HG02884 (cell line): ENCODE measurements at regions not wholly inside any gene's neighbourhood (a gene's known extent, or its start where the extent isn't known, plus 50 kb on each side); places are given as distances from the start of the nearest gene placed in this dataset.
"Not testable (repeated sequence)": the region's sequence is repeated elsewhere in the genome, so short reads cannot be mapped to it uniquely, and the experiment has no call there.

ENCODE experiments used
- ATAC-seq: cut with Tn5 transposase; IDR thresholded peaks from one replicate; pipeline ENCODE4 v1.9.1; 2021; ENCODE audit warnings: mild to moderate bottlenecking, moderate library complexity; ENCODE audit not compliant: unreplicated experiment

DNA sequence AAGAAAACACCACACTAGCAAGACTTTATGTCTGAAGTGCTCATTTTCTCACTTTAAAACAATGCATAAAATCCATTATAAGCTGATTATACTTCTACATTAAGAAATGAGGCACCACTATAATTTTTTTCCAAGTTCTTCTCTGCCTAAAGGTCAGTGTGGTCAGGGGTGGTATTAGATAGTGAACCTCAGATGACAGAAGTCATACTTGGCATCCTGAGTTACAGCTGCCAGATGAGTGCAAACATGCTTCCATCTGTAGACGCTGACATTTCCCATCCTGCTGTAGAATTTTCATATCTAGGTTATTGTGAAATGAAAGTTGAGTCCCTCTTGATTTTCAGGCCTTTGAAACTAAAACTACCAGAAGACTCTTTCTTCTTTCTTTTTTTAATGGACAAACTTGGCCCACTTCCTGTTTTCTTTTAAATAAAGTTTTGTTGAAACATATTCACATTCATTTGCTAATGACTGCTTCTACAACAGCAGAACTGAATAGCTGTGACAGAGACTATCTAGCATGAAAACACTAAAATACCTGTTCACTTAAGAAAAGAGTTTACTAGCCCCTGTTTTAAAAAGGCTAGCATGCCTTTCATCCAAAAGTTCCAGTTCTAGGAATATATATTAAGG is 900.8 kb downstream of the XPNPEP1 start:
- no peak for ATAC-seq

GRCh38 chr10:109019001-109019424 is 904.3 kb downstream of the XPNPEP1 start:
- ATAC-seq: no peak

DNA sequence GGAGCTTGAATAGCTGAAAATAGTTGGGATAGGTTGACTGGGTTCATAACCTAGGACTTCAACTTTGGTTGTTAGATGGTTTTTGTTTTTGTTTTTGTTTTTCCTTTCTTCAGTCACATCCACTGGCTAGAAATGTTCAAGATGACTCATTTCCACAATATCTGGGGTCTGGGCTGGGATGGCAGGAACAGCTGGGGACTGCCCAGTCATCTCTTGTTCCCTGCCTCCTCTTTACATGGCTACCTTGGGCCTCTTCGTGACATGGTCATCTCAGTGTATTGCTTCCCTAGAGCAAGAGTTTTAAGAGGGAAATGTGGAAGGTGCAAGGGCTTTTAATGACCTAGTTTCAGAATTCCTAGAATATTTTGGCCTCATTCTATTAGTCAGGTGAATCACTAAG is 915.8 kb downstream of the XPNPEP1 start:
- no peak for ATAC-seq

- no peak for ATAC-seq
These were observed 932.9 kb downstream of the XPNPEP1 start for GRCh38 chr10:108990441-108990840.

- no peak for ATAC-seq
These were observed 933.3 kb downstream of the XPNPEP1 start for GRCh38 chr10:108989976-108990375.

- no peak for ATAC-seq
These were observed 941.2 kb downstream of the XPNPEP1 start for GRCh38 chr10:108982159-108982558.

DNA sequence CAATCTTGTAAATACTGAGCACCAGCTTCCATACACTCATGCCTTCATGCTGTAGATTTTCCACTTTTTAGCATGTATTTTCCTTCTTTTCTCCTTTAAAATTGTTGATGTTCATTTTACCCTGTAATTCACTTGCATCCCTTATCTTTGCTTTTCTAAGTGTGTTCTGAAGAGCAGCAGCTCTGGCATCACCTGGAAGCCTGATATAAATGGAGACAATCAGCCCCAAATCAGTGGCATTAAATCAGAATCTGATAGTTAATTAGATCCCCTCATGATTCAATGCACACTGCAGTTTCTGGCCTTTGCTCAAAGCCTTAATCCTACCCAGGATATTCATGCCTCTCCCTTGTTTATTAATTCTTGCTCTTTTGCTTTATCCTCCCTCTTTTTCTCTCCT is 942.4 kb downstream of the XPNPEP1 start:
- no peak for ATAC-seq

- ATAC-seq: no peak
These were observed 947.8 kb downstream of the XPNPEP1 start for GRCh38 chr10:108975459-108976058.

GRCh38 chr10:108970016-108970415 is 953.3 kb downstream of the XPNPEP1 start:
- ATAC-seq: no peak

DNA sequence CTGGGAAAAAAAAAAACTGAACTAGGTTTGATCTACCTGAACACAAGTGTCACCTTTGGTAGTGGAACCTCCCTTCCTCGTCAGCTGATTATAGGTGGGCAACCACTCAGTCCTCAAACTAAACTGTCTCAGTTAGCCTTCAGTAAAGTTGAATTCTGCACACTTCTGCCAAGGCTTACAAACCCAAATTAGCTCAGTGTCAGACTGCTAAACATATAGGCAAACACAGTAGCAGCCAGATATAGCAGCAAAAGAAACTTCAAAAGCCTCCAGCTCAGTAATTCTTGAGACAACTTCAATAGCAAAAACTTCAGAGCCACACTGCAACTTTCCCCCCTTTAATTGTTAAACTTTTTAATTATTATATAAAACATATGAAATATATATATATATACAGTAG is 956.9 kb downstream of the XPNPEP1 start:
- no peak for ATAC-seq

DNA sequence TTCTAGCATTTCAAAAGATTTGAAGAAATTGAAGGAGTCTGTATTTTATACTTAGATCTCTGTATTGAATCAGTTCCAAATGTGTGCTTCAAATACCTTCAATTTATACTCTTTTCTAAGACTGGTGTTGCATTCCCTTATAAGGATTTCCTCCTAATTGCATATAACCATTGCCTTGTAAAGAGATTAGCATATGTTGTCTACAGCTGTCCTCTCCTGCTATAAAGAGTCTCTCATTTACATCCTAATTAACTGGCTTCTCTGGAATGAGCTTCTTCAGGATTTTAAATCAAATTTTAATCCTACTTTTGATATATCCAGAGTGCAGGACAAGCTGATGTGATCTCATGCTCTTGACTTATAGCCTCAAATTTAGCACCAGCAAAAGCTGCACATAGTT is 957.3 kb downstream of the XPNPEP1 start:
- no peak for ATAC-seq

DNA sequence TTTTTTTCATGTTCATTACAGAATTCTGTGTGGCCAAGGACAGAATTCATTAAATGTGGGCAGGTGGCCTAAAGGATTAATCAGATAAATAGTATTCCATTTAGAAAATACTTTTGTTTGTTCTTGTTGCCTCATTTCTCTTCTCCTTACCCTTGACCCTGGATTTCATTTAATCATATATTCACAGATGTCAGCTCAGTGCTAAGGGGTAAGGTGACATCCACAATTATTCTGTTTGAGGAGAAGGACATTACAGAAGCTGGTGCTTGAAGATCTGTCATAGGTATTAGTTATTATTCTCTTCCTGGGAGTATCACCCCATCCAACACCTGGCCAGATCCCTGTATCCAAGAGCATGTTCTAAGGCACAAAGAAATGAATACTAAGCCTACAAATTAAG is 961.1 kb downstream of the XPNPEP1 start:
- no peak for ATAC-seq

GRCh38 chr10:108957681-108958080 is 965.6 kb downstream of the XPNPEP1 start:
- no peak for ATAC-seq

DNA sequence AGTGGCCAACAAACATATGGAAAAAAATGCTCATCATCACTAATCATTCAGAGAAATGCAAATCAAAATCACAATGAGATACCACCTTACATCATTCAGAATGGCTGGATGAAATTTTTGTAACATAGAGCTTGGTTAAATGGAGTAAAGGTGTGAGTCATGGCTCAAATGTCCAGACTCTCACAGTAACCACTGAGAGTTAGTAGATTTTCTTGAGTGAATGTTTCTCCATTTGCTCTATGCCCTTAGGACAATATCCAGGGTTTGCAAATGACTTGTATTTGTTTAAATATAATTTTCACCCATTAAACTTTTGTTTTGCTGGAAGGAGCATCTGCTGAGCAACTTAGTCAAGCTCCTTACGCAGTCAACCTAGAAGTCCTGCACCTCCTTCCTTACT is 967.2 kb downstream of the XPNPEP1 start:
- ATAC-seq: no peak

- ATAC-seq: not testable (repeated sequence)
These were observed 1003.3 kb downstream of the XPNPEP1 start for GRCh38 chr10:108920029-108920428.

DNA sequence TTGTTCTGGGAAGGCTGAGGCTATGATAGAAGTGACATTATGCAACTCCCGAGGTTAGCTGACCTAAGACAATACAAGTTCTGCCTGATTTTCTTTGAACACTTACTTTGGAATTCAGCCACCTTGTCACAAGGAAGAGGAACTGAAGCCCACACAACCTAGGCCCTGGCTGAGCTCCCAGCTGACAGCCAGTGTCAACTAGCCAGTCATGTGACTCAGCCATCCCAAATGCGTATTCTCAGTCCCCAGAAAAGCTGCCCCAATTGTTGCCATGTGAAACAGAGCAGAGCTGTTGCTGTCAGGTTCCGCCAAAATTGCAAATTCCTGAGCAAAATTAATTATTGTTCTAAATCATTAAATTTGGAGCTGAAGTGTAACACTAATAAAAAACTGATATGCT is 1010.0 kb downstream of the XPNPEP1 start:
- ATAC-seq: no peak

- peak; percentile 54 for ATAC-seq
These were observed 1011.3 kb downstream of the XPNPEP1 start for GRCh38 chr10:108911814-108912541.

DNA sequence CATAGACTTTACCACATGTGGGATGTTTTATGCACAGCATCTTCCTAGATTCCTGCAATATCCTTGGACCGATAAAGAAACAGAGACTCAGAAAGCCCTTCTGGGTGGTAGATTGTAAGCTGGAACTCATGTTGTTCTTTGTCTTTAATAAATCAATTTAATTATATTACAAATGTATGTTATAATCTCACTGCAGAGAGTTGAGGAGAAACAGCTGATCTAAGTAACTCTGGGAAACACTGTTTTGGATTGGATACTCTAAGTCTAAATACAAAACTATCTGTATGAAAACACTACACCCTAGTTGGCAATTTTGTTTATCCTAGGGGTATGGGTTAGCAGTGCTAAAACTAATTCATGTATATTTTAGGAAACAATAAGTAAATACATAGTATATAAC is 1015.2 kb downstream of the XPNPEP1 start:
- no peak for ATAC-seq

DNA sequence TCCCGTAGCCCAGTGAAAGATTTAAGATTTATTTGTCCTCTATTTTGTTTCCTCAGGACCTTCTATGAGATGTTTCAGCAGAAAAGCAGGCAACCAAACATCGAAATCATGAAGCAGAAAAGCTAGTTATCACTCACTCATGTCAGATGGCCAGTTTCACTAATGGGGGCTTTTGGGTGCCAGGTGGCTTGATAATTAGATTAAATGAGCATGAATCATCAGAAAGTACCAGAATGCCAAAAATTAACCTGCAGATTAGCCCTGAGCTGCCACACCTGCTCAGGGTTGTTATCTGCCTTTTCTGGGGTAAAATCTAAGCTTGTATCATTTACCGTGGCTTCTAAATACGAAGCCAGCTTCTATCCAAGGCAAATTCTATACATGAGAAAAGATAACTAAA is 1017.5 kb downstream of the XPNPEP1 start:
- no peak for ATAC-seq

DNA sequence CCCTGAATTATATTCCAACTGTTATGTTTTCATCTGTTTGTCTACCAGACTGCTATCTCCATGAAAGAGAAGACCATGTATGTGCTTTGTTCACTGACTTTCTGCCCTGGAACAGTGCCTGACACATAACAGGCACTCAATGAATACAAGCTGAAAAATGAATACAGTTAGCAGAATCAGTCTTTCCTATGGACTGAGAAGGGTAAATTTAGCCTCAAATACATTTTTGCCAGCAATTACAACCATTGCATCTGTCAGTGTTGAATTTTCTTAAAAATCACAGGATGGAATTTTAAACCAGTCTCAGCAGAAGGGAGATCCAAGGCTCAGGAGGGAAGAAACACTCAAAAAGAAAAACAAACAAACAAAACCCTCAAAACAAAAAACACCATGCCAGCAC is 1018.1 kb downstream of the XPNPEP1 start:
- ATAC-seq: no peak

DNA sequence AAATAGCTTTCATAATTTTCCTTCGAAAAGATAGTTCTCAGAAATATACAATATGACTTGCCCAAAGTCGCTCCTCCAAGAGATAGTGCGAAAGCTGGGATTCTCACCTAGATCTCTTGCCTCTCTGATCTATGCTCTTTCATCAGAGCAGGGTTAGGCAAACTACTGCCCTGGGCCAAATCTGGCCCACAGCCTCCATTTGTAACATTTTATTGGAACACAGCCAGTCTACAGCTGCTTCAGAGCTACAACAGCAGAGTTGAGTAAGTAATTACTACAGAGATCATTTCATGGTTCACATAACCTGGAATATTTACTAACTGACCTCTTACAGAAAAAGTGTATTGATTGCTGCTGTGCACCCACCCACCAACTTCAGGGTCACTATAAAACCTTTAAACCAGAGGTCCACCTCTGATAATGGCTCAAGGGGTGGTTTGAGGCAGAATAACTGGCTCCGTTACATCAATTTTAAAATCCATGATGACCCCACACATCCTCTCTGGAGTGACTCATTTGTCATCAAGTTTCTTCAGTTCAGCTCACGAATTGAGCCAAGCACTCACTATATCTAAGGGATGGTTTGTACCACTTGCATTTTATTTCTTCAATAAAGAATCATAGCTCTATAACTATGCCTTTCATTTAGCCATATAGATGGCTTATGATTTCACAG is 1019.0 kb downstream of the XPNPEP1 start:
- ATAC-seq: no peak
